GM19240 (cell line): ENCODE measurements at regions not wholly inside any gene's neighbourhood (a gene's known extent, or its start where the extent isn't known, plus 50 kb on each side); places are given as distances from the start of the nearest gene placed in this dataset.
"Not testable (repeated sequence)": the region's sequence is repeated elsewhere in the genome, so short reads cannot be mapped to it uniquely, and the experiment has no call there.

Experiments used
- DNase-seq: peaks from one replicate; pipeline ENCODE4 v3.0.0; 2011; ENCODE audit warnings: low spot score; ENCODE audit not compliant: insufficient read length

GRCh38 chr3:193118907-193119306, 122.1 kb upstream of the PLAAT1 start:
- DNase-seq: no peak

- DNase-seq: no peak
Measured at GRCh38 chr3:193119926-193120325, 121.1 kb upstream of the PLAAT1 start.

- no peak for DNase-seq
Measured at GRCh38 chr3:193124861-193125260, 116.2 kb upstream of the PLAAT1 start.

GRCh38 chr3:193129607-193130006, 111.4 kb upstream of the PLAAT1 start:
- no peak for DNase-seq

- DNase-seq: no peak
Measured at GRCh38 chr3:193130576-193130975, 110.4 kb upstream of the PLAAT1 start.

GRCh38 chr3:193132241-193132640, 108.8 kb upstream of the PLAAT1 start:
- no peak for DNase-seq

GRCh38 chr3:193132964-193133363, 108.1 kb upstream of the PLAAT1 start:
- DNase-seq: no peak

GRCh38 chr3:193134856-193135255, 106.2 kb upstream of the PLAAT1 start:
- DNase-seq: no peak

- no peak for DNase-seq
Measured at GRCh38 chr3:193140381-193140780, 100.6 kb upstream of the PLAAT1 start.

GRCh38 chr3:193145248-193145647, 95.8 kb upstream of the PLAAT1 start:
- DNase-seq: no peak

GRCh38 chr3:193148688-193149473, 92.1 kb upstream of the PLAAT1 start:
- no peak for DNase-seq

- no peak for DNase-seq
Measured at GRCh38 chr3:193149998-193150397, 91.0 kb upstream of the PLAAT1 start.

GRCh38 chr3:193155044-193155781, 85.8 kb upstream of the PLAAT1 start:
- DNase-seq: not testable (repeated sequence)

GRCh38 chr3:193157051-193157450, 84.0 kb upstream of the PLAAT1 start:
- no peak for DNase-seq

- DNase-seq: no peak
Measured at GRCh38 chr3:193165431-193166120, 75.4 kb upstream of the PLAAT1 start.

- no peak for DNase-seq
Measured at GRCh38 chr3:193168931-193169330, 72.1 kb upstream of the PLAAT1 start.

- DNase-seq: no peak
Measured at GRCh38 chr3:193174140-193174539, 66.9 kb upstream of the PLAAT1 start.

- DNase-seq: not testable (repeated sequence)
Measured at GRCh38 chr3:193179332-193180012, 61.5 kb upstream of the PLAAT1 start.

GRCh38 chr3:193187070-193187722, 53.8 kb upstream of the PLAAT1 start:
- DNase-seq: no peak

GRCh38 chr3:193190146-193190786, 50.8 kb upstream of the PLAAT1 start:
- peak; percentile 19 for DNase-seq
